ENCODE measurements at regions not wholly inside any gene's neighbourhood (a gene's known extent, or its start where the extent isn't known, plus 50 kb on each side); places are given as distances from the start of the nearest gene placed in this dataset.

GRCh38 chr13:105365831-105366230 lies 1169.6 kb downstream of the EFNB2 start:
- H3K36me3 ChIP-seq = no peaks in the 10 kb centered on the region
- H3K27ac ChIP-seq = no peak overlapping the region
- intact Hi-C loops (cut with DNase I) = no loop called here
- H3K27me3 ChIP-seq = no peaks in the 10 kb centered on the region
- H3K4me1 ChIP-seq = no peaks in the 10 kb centered on the region
- no peaks in the 10 kb centered on the region for H3K9me3 ChIP-seq
- 52 to 89% methylated on average over 1 of the region's 1 CpG for WGBS, 2 donors
- H3K4me3 ChIP-seq = no peak overlapping the region
- DNase-seq = no peak
- TF ChIP-seq POLR2AphosphoS5 (IDR thresholded peaks at IDR 0.05) (no peak), EP300 (IDR thresholded peaks at IDR 0.05) (no peak), POLR2A (IDR thresholded peaks at IDR 0.05) (no peak)
- TF ChIP-seq, protein P1, sequence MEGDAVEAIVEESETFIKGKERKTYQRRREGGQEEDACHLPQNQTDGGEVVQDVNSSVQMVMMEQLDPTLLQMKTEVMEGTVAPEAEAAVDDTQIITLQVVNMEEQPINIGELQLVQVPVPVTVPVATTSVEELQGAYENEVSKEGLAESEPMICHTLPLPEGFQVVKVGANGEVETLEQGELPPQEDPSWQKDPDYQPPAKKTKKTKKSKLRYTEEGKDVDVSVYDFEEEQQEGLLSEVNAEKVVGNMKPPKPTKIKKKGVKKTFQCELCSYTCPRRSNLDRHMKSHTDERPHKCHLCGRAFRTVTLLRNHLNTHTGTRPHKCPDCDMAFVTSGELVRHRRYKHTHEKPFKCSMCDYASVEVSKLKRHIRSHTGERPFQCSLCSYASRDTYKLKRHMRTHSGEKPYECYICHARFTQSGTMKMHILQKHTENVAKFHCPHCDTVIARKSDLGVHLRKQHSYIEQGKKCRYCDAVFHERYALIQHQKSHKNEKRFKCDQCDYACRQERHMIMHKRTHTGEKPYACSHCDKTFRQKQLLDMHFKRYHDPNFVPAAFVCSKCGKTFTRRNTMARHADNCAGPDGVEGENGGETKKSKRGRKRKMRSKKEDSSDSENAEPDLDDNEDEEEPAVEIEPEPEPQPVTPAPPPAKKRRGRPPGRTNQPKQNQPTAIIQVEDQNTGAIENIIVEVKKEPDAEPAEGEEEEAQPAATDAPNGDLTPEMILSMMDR (IDR thresholded peaks at IDR 0.05) = no peak

- intact Hi-C loops (cut with DNase I) = no loop called here
- Histone ChIP-seq H3K36me3 (no peaks in the 10 kb centered on the region), H3K4me1 (no peaks in the 10 kb centered on the region), H3K9me3 (no peaks in the 10 kb centered on the region), H3K27ac (no peak overlapping the region), H3K27me3 (no peaks in the 10 kb centered on the region), H3K4me3 (no peak overlapping the region)
- WGBS, 2 donors = 87 to 90% methylated on average over 3 of the region's 3 CpGs
- no peak for DNase-seq
- TF ChIP-seq EP300 (IDR thresholded peaks at IDR 0.05) = no peak
- no peak for TF ChIP-seq POLR2A (IDR thresholded peaks at IDR 0.05)
Observed at GRCh38 chr13:105365021-105365550, 1170.4 kb downstream of the EFNB2 start.

DNA sequence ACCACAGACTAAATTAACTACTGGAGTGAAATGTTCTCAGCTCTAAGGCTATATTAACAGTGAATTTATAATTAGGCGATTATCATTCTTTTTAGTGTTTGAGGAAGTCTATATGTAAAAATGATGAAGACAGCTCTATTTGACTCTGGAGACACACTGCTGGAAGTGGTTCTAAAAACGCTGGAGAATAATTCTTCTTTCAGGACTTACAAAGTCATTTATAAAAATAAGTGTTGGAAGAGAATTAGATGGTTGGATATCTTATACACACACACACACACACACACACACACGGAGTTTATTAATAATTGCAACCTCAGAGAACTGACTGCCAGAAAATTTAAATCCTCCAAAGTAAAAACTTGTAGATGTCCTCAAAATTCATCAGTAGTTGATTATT lies 1171.3 kb downstream of the EFNB2 start:
- no peaks in the 10 kb centered on the region for H3K9me3 ChIP-seq
- H3K27me3 ChIP-seq = no peaks in the 10 kb centered on the region
- intact Hi-C loops (cut with DNase I) = no loop called here
- H3K4me3 ChIP-seq = no peak overlapping the region
- no peaks in the 10 kb centered on the region for H3K4me1 ChIP-seq
- WGBS, 2 donors = 50 to 56% methylated on average over 3 of the region's 3 CpGs
- no peak overlapping the region for H3K27ac ChIP-seq
- H3K36me3 ChIP-seq = no peaks in the 10 kb centered on the region
- no peak for TF ChIP-seq POLR2A (IDR thresholded peaks at IDR 0.05)
- TF ChIP-seq EP300 (IDR thresholded peaks at IDR 0.05) = no peak
- no peak for TF ChIP-seq POLR2AphosphoS5 (IDR thresholded peaks at IDR 0.05)
- TF ChIP-seq, protein P1 (IDR thresholded peaks at IDR 0.05) = no peak
- no peak for DNase-seq

- intact Hi-C loops (cut with DNase I) = no loop called here
- H3K27ac ChIP-seq = no peak overlapping the region
- no peaks in the 10 kb centered on the region for H3K9me3 ChIP-seq
- H3K4me1 ChIP-seq = no peaks in the 10 kb centered on the region
- no peak overlapping the region for H3K4me3 ChIP-seq
- H3K27me3 ChIP-seq = no peaks in the 10 kb centered on the region
- H3K36me3 ChIP-seq = no peaks in the 10 kb centered on the region
- DNase-seq = no peak
- 14% methylated on average over 8 of the region's 8 CpGs for WGBS, 2 donors
- TF ChIP-seq, protein P1 (IDR thresholded peaks at IDR 0.05) = no peak
- TF ChIP-seq POLR2A (IDR thresholded peaks at IDR 0.05) = no peak
- no peak for TF ChIP-seq EP300 (IDR thresholded peaks at IDR 0.05)
- TF ChIP-seq POLR2AphosphoS5 (IDR thresholded peaks at IDR 0.05) = no peak
Observed at GRCh38 chr13:105363261-105364190, 1171.9 kb downstream of the EFNB2 start.

- WGBS, 2 donors = 77 to 78% methylated on average over 4 of the region's 4 CpGs
- intact Hi-C loops (cut with DNase I) = no loop called here
- H3K4me1 ChIP-seq = no peaks in the 10 kb centered on the region
Observed at GRCh38 chr13:105353654-105354053, 1181.8 kb downstream of the EFNB2 start.

More at GRCh38 chr13:105353654-105354053, 1181.8 kb downstream of the EFNB2 start:
- Histone ChIP-seq H3K27ac (no peak overlapping the region), H3K36me3 (no peaks in the 10 kb centered on the region), H3K9me3 (no peaks in the 10 kb centered on the region), H3K4me3 (no peak overlapping the region), H3K27me3 (no peaks in the 10 kb centered on the region)
- DNase-seq = no peak
- TF ChIP-seq POLR2A (IDR thresholded peaks at IDR 0.05) = no peak
- TF ChIP-seq POLR2AphosphoS5 (IDR thresholded peaks at IDR 0.05) = peak in 1 of 4 donors; percentile 26
- TF ChIP-seq EP300 (IDR thresholded peaks at IDR 0.05) = no peak
- TF ChIP-seq, protein P1 (IDR thresholded peaks at IDR 0.05) = no peak
